ENCODE measurements at regions not wholly inside any gene's neighbourhood (a gene's known extent, or its start where the extent isn't known, plus 50 kb on each side); places are given as distances from the start of the nearest gene placed in this dataset.

- DNase-seq: no peak
- Histone ChIP-seq H3K4me3 (no peak overlapping the region), H3K9ac (ENCODE audit: low read depth in 2 of 2, low read length in 2 of 2) (no peak overlapping the region), H3K27me3 (no peaks in the 10 kb centered on the region), H3K27ac (no peak overlapping the region), H3K9me3 (no peaks in the 10 kb centered on the region), H3K36me3 (no peaks in the 10 kb centered on the region), H3K4me1 (no peaks in the 10 kb centered on the region)
- no peak for TF ChIP-seq CTCF (IDR thresholded peaks at IDR 0.05)
- intact Hi-C loops (cut with DNase I): no loop called here
Measured at GRCh38 chr2:12293874-12294273, 422.9 kb upstream of the TRIB2 start.

- Histone ChIP-seq H3K4me3 (no peak overlapping the region), H3K9ac (ENCODE audit: low read depth in 2 of 2, low read length in 2 of 2) (no peak overlapping the region), H3K27ac (no peak overlapping the region), H3K4me1 (no peaks in the 10 kb centered on the region), H3K9me3 (no peaks in the 10 kb centered on the region), H3K36me3 (no peaks in the 10 kb centered on the region), H3K27me3 (no peaks in the 10 kb centered on the region)
- no peak for DNase-seq
- intact Hi-C loops (cut with DNase I): no loop called here
- no peak for TF ChIP-seq CTCF (IDR thresholded peaks at IDR 0.05)
Measured at GRCh38 chr2:12295856-12296519, 420.7 kb upstream of the TRIB2 start.

- no peak for DNase-seq
- Histone ChIP-seq H3K36me3 (no peaks in the 10 kb centered on the region), H3K4me1 (no peaks in the 10 kb centered on the region), H3K9ac (ENCODE audit: low read depth in 2 of 2, low read length in 2 of 2) (no peak overlapping the region), H3K27ac (no peak overlapping the region), H3K9me3 (no peaks in the 10 kb centered on the region), H3K27me3 (no peaks in the 10 kb centered on the region), H3K4me3 (no peak overlapping the region)
- TF ChIP-seq CTCF (IDR thresholded peaks at IDR 0.05): no peak
- intact Hi-C loops (cut with DNase I): no loop called here
Measured at GRCh38 chr2:12296915-12297314, 419.8 kb upstream of the TRIB2 start.

DNA sequence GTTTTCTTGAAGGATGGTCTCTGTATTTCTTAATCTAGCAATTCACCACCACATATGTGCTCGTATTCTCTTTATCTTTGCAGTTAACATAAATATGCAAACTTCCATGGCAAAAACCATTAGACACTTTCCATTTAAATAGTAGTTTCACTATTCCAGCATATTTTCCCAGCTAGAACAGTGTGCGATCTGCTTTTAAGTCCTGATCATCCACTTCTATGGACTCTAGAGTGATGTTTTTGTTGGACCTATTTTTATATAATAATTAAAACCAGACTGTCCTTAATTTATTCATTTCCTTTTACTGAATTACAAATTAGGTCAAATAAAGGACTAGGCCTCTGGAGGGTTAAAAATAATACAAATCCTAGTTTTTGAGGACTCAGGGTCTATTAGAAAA, 418.4 kb upstream of the TRIB2 start:
- no peak overlapping the region for H3K9ac ChIP-seq (ENCODE audit: low read depth in 2 of 2, low read length in 2 of 2)
- no peak overlapping the region for H3K4me3 ChIP-seq
- no peak for DNase-seq
- H3K27ac ChIP-seq: no peak overlapping the region
- H3K4me1 ChIP-seq: no peaks in the 10 kb centered on the region
- TF ChIP-seq CTCF (IDR thresholded peaks at IDR 0.05): no peak
- no peaks in the 10 kb centered on the region for H3K27me3 ChIP-seq
- intact Hi-C loops (cut with DNase I): no loop called here
- H3K36me3 ChIP-seq: no peaks in the 10 kb centered on the region
- H3K9me3 ChIP-seq: no peaks in the 10 kb centered on the region

DNA sequence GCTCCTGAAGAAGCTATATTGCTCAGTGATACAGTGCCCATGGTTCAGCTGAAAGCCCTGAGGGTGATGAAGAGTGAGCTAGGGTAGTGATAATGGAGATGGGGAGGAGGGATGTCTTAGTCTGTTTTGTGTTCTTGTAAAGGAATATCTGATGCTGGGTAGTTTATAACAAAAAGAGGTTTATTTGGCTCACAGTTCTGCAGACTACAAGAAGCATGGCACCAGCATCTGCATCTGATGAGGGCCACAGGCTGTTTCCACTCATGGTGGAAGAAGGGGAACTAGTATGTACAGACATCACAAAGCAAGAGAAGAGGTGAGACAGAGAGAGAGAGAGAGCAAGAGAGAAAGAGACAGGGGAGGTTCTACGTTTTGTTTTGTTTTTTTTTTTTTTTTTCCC, 417.3 kb upstream of the TRIB2 start:
- H3K4me3 ChIP-seq: no peak overlapping the region

More for the DNA sequence above, 417.3 kb upstream of the TRIB2 start:
- Histone ChIP-seq H3K9ac (ENCODE audit: low read depth in 2 of 2, low read length in 2 of 2) (no peak overlapping the region), H3K27me3 (no peaks in the 10 kb centered on the region), H3K4me1 (no peaks in the 10 kb centered on the region), H3K27ac (no peak overlapping the region), H3K9me3 (no peaks in the 10 kb centered on the region), H3K36me3 (no peaks in the 10 kb centered on the region)
- no peak for DNase-seq
- no peak for TF ChIP-seq CTCF (IDR thresholded peaks at IDR 0.05)
- intact Hi-C loops (cut with DNase I): no loop called here

Measured in colonic mucosa (tissue), 4 donors.